HCT116 (cell line): ENCODE measurements at regions not wholly inside any gene's neighbourhood (a gene's known extent, or its start where the extent isn't known, plus 50 kb on each side); places are given as distances from the start of the nearest gene placed in this dataset.

Experiments
- ATAC-seq: fragments of 200-7000 bp; cut with Tn5 transposase; 2 replicates; pipeline ENCODE4 v1.9.1; 2020; ENCODE audit warnings: mild to moderate bottlenecking, moderate library complexity
- BruUV-seq: library from RNA; stranded (reverse); fragments of 400-500 nt; replicated peaks from 2 replicates; lab custom pipeline; 2021; lab: Mats Ljungman, UMichigan
- CTCF ChIA-PET: fragments of 300-600 bp; sonication (Branson Sonifier 250); formaldehyde crosslinking; loops from one replicate; lab custom pipeline; 2021; ENCODE audit warnings: antibody characterized with exemption; lab: Charles Lee
- POLR2A ChIA-PET: fragments of 300-600, 350-600 bp; sonication (Branson Sonifier 250); formaldehyde crosslinking; loops from one replicate; lab custom pipeline; 2021; ENCODE audit warnings: antibody characterized with exemption; lab: Charles Lee
- RAD21 ChIA-PET, 2 experiments: fragments of 300-600 bp; sonication (Branson Sonifier 250); formaldehyde crosslinking; loops; one replicate each; lab custom pipeline; 2023; ENCODE audit warnings: low total read pairs in 2 of 2; ENCODE audit not compliant: uncharacterized antibody in 2 of 2, unreplicated experiment in 2 of 2, low non-redundant PET in 1 of 2; lab: Charles Lee
- DNase-seq: peaks from one replicate; pipeline ENCODE4 v3.0.0-alpha.2; 2010; ENCODE audit warnings: low read depth, low spot score
- H2AFZ ChIP-seq: fragments of 200-600 bp; shearing (Covaris generic), sonication (generic); 2 replicates; pipeline ENCODE4 v1.6.1; 2017; ENCODE audit warnings: low read depth, mixed run types, mixed read lengths, antibody characterized with exemption, low read length; ENCODE audit not compliant: poor library complexity, severe bottlenecking
- H3K27ac ChIP-seq: 2 replicates; pipeline ENCODE4 v1.5.1; 2012; ENCODE audit warnings: low read depth, low read length
- H3K27me3 ChIP-seq: fragments of 200-600 bp; sonication (generic); 2 replicates; pipeline ENCODE4 v1.6.1; 2016; ENCODE audit warnings: mixed run types, low read length, mixed read lengths; ENCODE audit not compliant: insufficient read depth
- H3K36me3 ChIP-seq, 2 experiments: fragments of 200-500 bp in 1 of 2; fragments of 200-600 bp in 1 of 2; sonication (Bioruptor generic) in 1 of 2; sonication (generic) in 1 of 2; 2 replicates each; pipeline versions ENCODE4 v1.5.1 to v1.6.1; 2014 to 2016; ENCODE audit warnings: low read length in 2 of 2, inconsistent platforms in 1 of 2, mixed read lengths in 1 of 2, mixed run types in 1 of 2; ENCODE audit not compliant: insufficient read depth in 2 of 2, control insufficient read depth in 1 of 2
- H3K4me1 ChIP-seq, 2 experiments: fragments of 200-600 bp in 1 of 2; sonication (generic) in 1 of 2; 2 replicates each; pipeline versions ENCODE4 v1.5.1 to v1.6.1; 2012 to 2017; ENCODE audit warnings: low read length in 2 of 2, inconsistent platforms in 1 of 2, mild to moderate bottlenecking in 1 of 2, mixed read lengths in 1 of 2, mixed run types in 1 of 2, moderate library complexity in 1 of 2; ENCODE audit not compliant: insufficient read depth in 2 of 2, control insufficient read depth in 1 of 2
- H3K4me2 ChIP-seq: fragments of 200-600 bp; sonication (generic); 2 replicates; pipeline ENCODE4 v1.6.1; 2017; ENCODE audit warnings: mixed run types, low read length, mixed read lengths
- H3K4me3 ChIP-seq, 2 experiments: fragments of 200-600 bp in 1 of 2; sonication (generic) in 1 of 2; replicated peaks in 1 of 2; 2 replicates each; pipeline ENCODE4 v1.5.1; 2011 to 2016; ENCODE audit warnings: low read length in 2 of 2, control low read depth in 1 of 2, low read depth in 1 of 2, mild to moderate bottlenecking in 1 of 2, mixed read lengths in 1 of 2, mixed run types in 1 of 2
- H3K79me2 ChIP-seq: fragments of 200-600 bp; sonication (generic); 2 replicates; pipeline ENCODE4 v1.6.1; 2017; ENCODE audit warnings: mild to moderate bottlenecking, mixed run types, low read length, moderate library complexity, mixed read lengths; ENCODE audit not compliant: insufficient read depth
- H3K9ac ChIP-seq: fragments of 200-600 bp; sonication (generic); 2 replicates; pipeline ENCODE4 v1.6.1; 2016; ENCODE audit warnings: low read length, mixed read lengths
- H3K9me2 ChIP-seq: fragments of 200-600 bp; sonication (generic), shearing (Covaris generic); 2 replicates; pipeline ENCODE4 v1.6.1; 2017; ENCODE audit warnings: mixed run types, mild to moderate bottlenecking, moderate library complexity; ENCODE audit not compliant: insufficient read depth
- H3K9me3 ChIP-seq, 2 experiments: fragments of 200-500 bp in 1 of 2; fragments of 200-600 bp in 1 of 2; sonication (Bioruptor generic) in 1 of 2; sonication (generic) in 1 of 2; 2 replicates each; pipeline ENCODE4 v1.6.1; 2014 to 2017; ENCODE audit warnings: low read length in 2 of 2, mixed read lengths in 2 of 2, inconsistent platforms in 1 of 2, low read depth in 1 of 2, mild to moderate bottlenecking in 1 of 2, mixed run types in 1 of 2, moderate library complexity in 1 of 2; ENCODE audit not compliant: control insufficient read depth in 1 of 2, insufficient read depth in 1 of 2
- H4K20me1 ChIP-seq: fragments of 200-600 bp; sonication (generic), shearing (Covaris generic); 2 replicates; pipeline ENCODE4 v1.6.1; 2017; ENCODE audit warnings: mixed run types, mild to moderate bottlenecking, moderate library complexity; ENCODE audit not compliant: insufficient read depth
- EGR1 ChIP-seq: IDR thresholded peaks from 2 replicates; pipeline ENCODE4 v1.6.1; 2012; ENCODE audit warnings: low read depth
- ELF1 ChIP-seq: IDR thresholded peaks from 2 replicates; pipeline ENCODE4 v1.6.1; 2012; ENCODE audit warnings: low read depth, borderline replicate concordance
- EZH2 ChIP-seq: fragments of 200-600 bp; sonication (generic); IDR thresholded peaks from 2 replicates; pipeline ENCODE4 v1.6.1; 2017; ENCODE audit warnings: antibody characterized with exemption, mixed run types
- EZH2phosphoT487 ChIP-seq: fragments of 200-600 bp; IDR thresholded peaks from 2 replicates; pipeline ENCODE4 v1.6.1; 2018; ENCODE audit warnings: antibody characterized with exemption, borderline replicate concordance
- FOSL1 ChIP-seq: IDR thresholded peaks from 2 replicates; pipeline ENCODE4 v1.6.1; 2012; ENCODE audit warnings: low read depth
- POLR2AphosphoS5 ChIP-seq: IDR thresholded peaks from 2 replicates; pipeline ENCODE4 v1.6.1; 2011; ENCODE audit warnings: mild to moderate bottlenecking, low read depth, low read length, moderate library complexity
- RAD21 ChIP-seq: IDR thresholded peaks from 2 replicates; pipeline ENCODE4 v1.6.1; 2012; ENCODE audit warnings: low read depth, mild to moderate bottlenecking
- SIN3A ChIP-seq: IDR thresholded peaks from 2 replicates; pipeline ENCODE4 v1.6.1; 2012; ENCODE audit warnings: low read depth
- SRF ChIP-seq: IDR thresholded peaks from 2 replicates; pipeline ENCODE4 v1.6.1; 2012; ENCODE audit warnings: low read depth
- TCF7L2 ChIP-seq: IDR thresholded peaks from 2 replicates; pipeline ENCODE4 v1.7.0; 2011; ENCODE audit warnings: borderline replicate concordance, inconsistent platforms; ENCODE audit not compliant: insufficient read depth, insufficient read length; ENCODE audit errors: extremely low read depth
- YY1 ChIP-seq: IDR thresholded peaks from 2 replicates; pipeline ENCODE4 v1.6.1; 2011; ENCODE audit warnings: low read length, low read depth, moderate library complexity, mild to moderate bottlenecking; ENCODE audit not compliant: insufficient replicate concordance; ENCODE audit errors: extremely low read depth
- ZFX ChIP-seq: fragments of 450-650 bp; IDR thresholded peaks from 2 replicates; pipeline ENCODE4 v1.6.1; 2017
- ZNF274 ChIP-seq: fragments of 200-500 bp; sonication (Bioruptor generic); IDR thresholded peaks from 2 replicates; pipeline ENCODE4 v1.6.1; 2014; ENCODE audit warnings: mild to moderate bottlenecking, low read depth, low read length, inconsistent platforms
- intact Hi-C: fragments of 100-400 bp; cut with micrococcal nuclease; formaldehyde crosslinking; loops from 2 replicates; pipeline ENCODE4 v1.10.0; 2022
- TF ChIP-seq, protein P1 (sequence below): IDR thresholded peaks from 2 replicates; pipeline ENCODE4 v1.6.1; 2012
- TF ChIP-seq, protein P2 (sequence below), 3 experiments: fragments of 200-600 bp in 1 of 3; sonication (generic) in 1 of 3; IDR thresholded peaks in 2 of 3; conservative IDR thresholded peaks in 1 of 3; 2 replicates each; pipeline ENCODE4 v1.5.1; 2012 to 2017; ENCODE audit warnings: low read depth in 2 of 3, low read length in 2 of 3, antibody characterized with exemption in 1 of 3, borderline replicate concordance in 1 of 3, control low read depth in 1 of 3, mild to moderate bottlenecking in 1 of 3, mixed read lengths in 1 of 3, mixed run types in 1 of 3, moderate library complexity in 1 of 3; ENCODE audit not compliant: insufficient read depth in 1 of 3
- TF ChIP-seq, protein P3 (sequence below): IDR thresholded peaks from 2 replicates; pipeline ENCODE4 v1.6.1; 2011; ENCODE audit warnings: mild to moderate bottlenecking, low read length, moderate library complexity; ENCODE audit not compliant: insufficient replicate concordance; ENCODE audit errors: extremely low read depth
- TF ChIP-seq, protein P4 (sequence below): IDR thresholded peaks from 2 replicates; pipeline ENCODE4 v1.6.1; 2012
- TF ChIP-seq, protein P5 (sequence below): IDR thresholded peaks from 2 replicates; pipeline ENCODE4 v1.6.1; 2012; ENCODE audit warnings: low read depth

DNA sequence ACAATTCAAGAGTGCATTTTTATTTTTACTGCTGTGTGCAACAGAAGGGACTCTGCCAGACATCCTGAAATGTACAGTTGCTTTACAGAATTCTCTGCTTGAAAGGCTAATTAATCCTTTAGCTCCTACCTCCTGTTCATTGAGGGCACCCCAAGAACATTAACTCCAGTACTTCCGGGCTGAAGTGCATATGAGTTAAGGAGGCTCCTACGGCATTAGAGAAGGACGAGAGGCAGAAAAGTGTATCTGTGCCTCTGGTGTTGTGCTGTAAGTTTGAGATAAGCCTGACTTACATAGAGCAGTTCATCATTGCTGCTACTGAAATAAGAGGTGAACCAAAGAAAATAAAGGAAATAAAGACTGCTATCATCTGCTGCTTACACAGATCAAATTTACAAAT is 609.3 kb upstream of the ADGRB3 start:
- ATAC-seq (no peak), DNase-seq (no peak)
- ChIA-PET POLR2A (no interaction called here), RAD21 (no interaction called here), CTCF (no interaction called here)
- Histone ChIP-seq H3K9ac (no peak overlapping the region), H3K4me1 (no peaks in the 10 kb centered on the region), H3K9me2 (no peaks in the 10 kb centered on the region), H3K36me3 (no peaks in the 10 kb centered on the region), H3K79me2 (no peaks in the 10 kb centered on the region), H2AFZ (no peak overlapping the region), H3K4me2 (no peak overlapping the region), H3K27me3 (no peaks in the 10 kb centered on the region), H3K27ac (no peak overlapping the region), H3K4me3 (no peak overlapping the region), H3K9me3 (peaks cover 7 to 11% of the 10 kb centered on the region in 2 experiments; a peak in 2 of 4 replicates), H4K20me1 (no peaks in the 10 kb centered on the region)
- TF ChIP-seq EZH2phosphoT487 (no peak), POLR2AphosphoS5 (no peak), EZH2 (no peak), FOSL1 (no peak), YY1 (no peak), EGR1 (no peak), ELF1 (no peak), ZNF274 (no peak), SRF (no peak), SIN3A (no peak), TCF7L2 (no peak), ZFX (no peak), RAD21 (no peak)
- TF ChIP-seq, protein P1, sequence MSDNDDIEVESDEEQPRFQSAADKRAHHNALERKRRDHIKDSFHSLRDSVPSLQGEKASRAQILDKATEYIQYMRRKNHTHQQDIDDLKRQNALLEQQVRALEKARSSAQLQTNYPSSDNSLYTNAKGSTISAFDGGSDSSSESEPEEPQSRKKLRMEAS, result no peak
- TF ChIP-seq, protein P2, sequence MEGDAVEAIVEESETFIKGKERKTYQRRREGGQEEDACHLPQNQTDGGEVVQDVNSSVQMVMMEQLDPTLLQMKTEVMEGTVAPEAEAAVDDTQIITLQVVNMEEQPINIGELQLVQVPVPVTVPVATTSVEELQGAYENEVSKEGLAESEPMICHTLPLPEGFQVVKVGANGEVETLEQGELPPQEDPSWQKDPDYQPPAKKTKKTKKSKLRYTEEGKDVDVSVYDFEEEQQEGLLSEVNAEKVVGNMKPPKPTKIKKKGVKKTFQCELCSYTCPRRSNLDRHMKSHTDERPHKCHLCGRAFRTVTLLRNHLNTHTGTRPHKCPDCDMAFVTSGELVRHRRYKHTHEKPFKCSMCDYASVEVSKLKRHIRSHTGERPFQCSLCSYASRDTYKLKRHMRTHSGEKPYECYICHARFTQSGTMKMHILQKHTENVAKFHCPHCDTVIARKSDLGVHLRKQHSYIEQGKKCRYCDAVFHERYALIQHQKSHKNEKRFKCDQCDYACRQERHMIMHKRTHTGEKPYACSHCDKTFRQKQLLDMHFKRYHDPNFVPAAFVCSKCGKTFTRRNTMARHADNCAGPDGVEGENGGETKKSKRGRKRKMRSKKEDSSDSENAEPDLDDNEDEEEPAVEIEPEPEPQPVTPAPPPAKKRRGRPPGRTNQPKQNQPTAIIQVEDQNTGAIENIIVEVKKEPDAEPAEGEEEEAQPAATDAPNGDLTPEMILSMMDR (IDR thresholded peaks at IDR 0.05 in 2 of 3, conservative IDR thresholded peaks at IDR 0.05 in 1 of 3; ENCODE audit: borderline replicate concordance in 1 of 3, insufficient read depth in 1 of 3, low read depth in 2 of 3, low read length in 2 of 3), result no peak
- TF ChIP-seq, protein P3, sequence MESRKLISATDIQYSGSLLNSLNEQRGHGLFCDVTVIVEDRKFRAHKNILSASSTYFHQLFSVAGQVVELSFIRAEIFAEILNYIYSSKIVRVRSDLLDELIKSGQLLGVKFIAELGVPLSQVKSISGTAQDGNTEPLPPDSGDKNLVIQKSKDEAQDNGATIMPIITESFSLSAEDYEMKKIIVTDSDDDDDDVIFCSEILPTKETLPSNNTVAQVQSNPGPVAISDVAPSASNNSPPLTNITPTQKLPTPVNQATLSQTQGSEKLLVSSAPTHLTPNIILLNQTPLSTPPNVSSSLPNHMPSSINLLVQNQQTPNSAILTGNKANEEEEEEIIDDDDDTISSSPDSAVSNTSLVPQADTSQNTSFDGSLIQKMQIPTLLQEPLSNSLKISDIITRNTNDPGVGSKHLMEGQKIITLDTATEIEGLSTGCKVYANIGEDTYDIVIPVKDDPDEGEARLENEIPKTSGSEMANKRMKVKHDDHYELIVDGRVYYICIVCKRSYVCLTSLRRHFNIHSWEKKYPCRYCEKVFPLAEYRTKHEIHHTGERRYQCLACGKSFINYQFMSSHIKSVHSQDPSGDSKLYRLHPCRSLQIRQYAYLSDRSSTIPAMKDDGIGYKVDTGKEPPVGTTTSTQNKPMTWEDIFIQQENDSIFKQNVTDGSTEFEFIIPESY, result no peak
- TF ChIP-seq, protein P4, sequence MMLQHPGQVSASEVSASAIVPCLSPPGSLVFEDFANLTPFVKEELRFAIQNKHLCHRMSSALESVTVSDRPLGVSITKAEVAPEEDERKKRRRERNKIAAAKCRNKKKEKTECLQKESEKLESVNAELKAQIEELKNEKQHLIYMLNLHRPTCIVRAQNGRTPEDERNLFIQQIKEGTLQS, result no peak
- TF ChIP-seq, protein P5, sequence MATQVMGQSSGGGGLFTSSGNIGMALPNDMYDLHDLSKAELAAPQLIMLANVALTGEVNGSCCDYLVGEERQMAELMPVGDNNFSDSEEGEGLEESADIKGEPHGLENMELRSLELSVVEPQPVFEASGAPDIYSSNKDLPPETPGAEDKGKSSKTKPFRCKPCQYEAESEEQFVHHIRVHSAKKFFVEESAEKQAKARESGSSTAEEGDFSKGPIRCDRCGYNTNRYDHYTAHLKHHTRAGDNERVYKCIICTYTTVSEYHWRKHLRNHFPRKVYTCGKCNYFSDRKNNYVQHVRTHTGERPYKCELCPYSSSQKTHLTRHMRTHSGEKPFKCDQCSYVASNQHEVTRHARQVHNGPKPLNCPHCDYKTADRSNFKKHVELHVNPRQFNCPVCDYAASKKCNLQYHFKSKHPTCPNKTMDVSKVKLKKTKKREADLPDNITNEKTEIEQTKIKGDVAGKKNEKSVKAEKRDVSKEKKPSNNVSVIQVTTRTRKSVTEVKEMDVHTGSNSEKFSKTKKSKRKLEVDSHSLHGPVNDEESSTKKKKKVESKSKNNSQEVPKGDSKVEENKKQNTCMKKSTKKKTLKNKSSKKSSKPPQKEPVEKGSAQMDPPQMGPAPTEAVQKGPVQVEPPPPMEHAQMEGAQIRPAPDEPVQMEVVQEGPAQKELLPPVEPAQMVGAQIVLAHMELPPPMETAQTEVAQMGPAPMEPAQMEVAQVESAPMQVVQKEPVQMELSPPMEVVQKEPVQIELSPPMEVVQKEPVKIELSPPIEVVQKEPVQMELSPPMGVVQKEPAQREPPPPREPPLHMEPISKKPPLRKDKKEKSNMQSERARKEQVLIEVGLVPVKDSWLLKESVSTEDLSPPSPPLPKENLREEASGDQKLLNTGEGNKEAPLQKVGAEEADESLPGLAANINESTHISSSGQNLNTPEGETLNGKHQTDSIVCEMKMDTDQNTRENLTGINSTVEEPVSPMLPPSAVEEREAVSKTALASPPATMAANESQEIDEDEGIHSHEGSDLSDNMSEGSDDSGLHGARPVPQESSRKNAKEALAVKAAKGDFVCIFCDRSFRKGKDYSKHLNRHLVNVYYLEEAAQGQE, result no peak
- intact Hi-C loops, result no loop called here
- BruUV-seq, result no TSS peak
